Trophoblast cell (in vitro differentiated cells and primary cell): ENCODE measurements at regions not wholly inside any gene's neighbourhood (a gene's known extent, or its start where the extent isn't known, plus 50 kb on each side); places are given as distances from the start of the nearest gene placed in this dataset.

ENCODE experiments used
- DNase-seq, 2 donors: peaks; one replicate each; pipeline ENCODE4 v3.0.0-alpha.2; 2016
- H2AFZ ChIP-seq: 2 replicates; pipeline ENCODE4 v1.6.1; 2013; ENCODE audit warnings: low read length, moderate library complexity, mild to moderate bottlenecking; ENCODE audit not compliant: insufficient read depth, poor library complexity
- H2AK5ac ChIP-seq: 2 replicates; pipeline ENCODE4 v1.6.1; 2013; ENCODE audit warnings: mild to moderate bottlenecking, low read length
- H2BK120ac ChIP-seq: 2 replicates; pipeline ENCODE4 v1.6.1; 2013; ENCODE audit warnings: low read length, mild to moderate bottlenecking, moderate library complexity; ENCODE audit not compliant: insufficient read depth, poor library complexity
- H2BK12ac ChIP-seq: 2 replicates; pipeline ENCODE4 v1.6.1; 2013; ENCODE audit warnings: mild to moderate bottlenecking, low read length, moderate library complexity
- H2BK5ac ChIP-seq: 2 replicates; pipeline ENCODE4 v1.6.1; 2013; ENCODE audit warnings: low read length, low read depth, moderate library complexity, mild to moderate bottlenecking; ENCODE audit not compliant: poor library complexity
- H3K14ac ChIP-seq: 2 replicates; pipeline ENCODE4 v1.6.1; 2013; ENCODE audit warnings: mild to moderate bottlenecking, low read length
- H3K18ac ChIP-seq: 2 replicates; pipeline ENCODE4 v1.6.1; 2013; ENCODE audit warnings: mild to moderate bottlenecking, low read length
- H3K23ac ChIP-seq: 2 replicates; pipeline ENCODE4 v1.6.1; 2013; ENCODE audit warnings: low read length
- H3K27ac ChIP-seq: 2 replicates; pipeline ENCODE4 v1.5.1; 2013; ENCODE audit warnings: low read depth, mild to moderate bottlenecking, inconsistent platforms, low read length, moderate library complexity
- H3K27me3 ChIP-seq: 2 replicates; pipeline ENCODE4 v1.6.1; 2013; ENCODE audit warnings: inconsistent platforms, mild to moderate bottlenecking, low read length, moderate library complexity; ENCODE audit not compliant: insufficient read depth
- H3K36me3 ChIP-seq, 2 experiments: 1 replicate in 1 of 2; 2 replicates in 1 of 2; pipeline ENCODE4 v1.6.1; 2013; ENCODE audit warnings: low read length in 2 of 2, mild to moderate bottlenecking in 2 of 2, moderate library complexity in 1 of 2; ENCODE audit not compliant: insufficient read depth in 2 of 2, control insufficient read depth in 1 of 2
- H3K4ac ChIP-seq: 2 replicates; pipeline ENCODE4 v1.6.1; 2013; ENCODE audit warnings: low read depth, mild to moderate bottlenecking, low read length, moderate library complexity
- H3K4me1 ChIP-seq, 2 experiments: 1 replicate in 1 of 2; 2 replicates in 1 of 2; pipeline ENCODE4 v1.6.1; 2013; ENCODE audit warnings: low read length in 2 of 2, mild to moderate bottlenecking in 2 of 2, moderate library complexity in 1 of 2; ENCODE audit not compliant: insufficient read depth in 2 of 2, control insufficient read depth in 1 of 2
- H3K4me2 ChIP-seq: 2 replicates; pipeline ENCODE4 v1.6.1; 2013; ENCODE audit warnings: inconsistent platforms, mild to moderate bottlenecking, low read length, moderate library complexity
- H3K4me3 ChIP-seq: 2 replicates; pipeline ENCODE4 v1.5.1; 2013; ENCODE audit warnings: mild to moderate bottlenecking, low read depth, low read length, inconsistent platforms
- H3K79me1 ChIP-seq: one replicate; pipeline ENCODE4 v1.6.1; 2013; ENCODE audit warnings: low read length
- H3K79me2 ChIP-seq: 2 replicates; pipeline ENCODE4 v1.6.1; 2013; ENCODE audit warnings: low read length, mild to moderate bottlenecking; ENCODE audit not compliant: control insufficient read depth, insufficient read depth, poor library complexity
- H3K9ac ChIP-seq: 2 replicates; pipeline ENCODE4 v1.6.1; 2013; ENCODE audit warnings: mild to moderate bottlenecking, low read length
- H3K9me3 ChIP-seq: 2 replicates; pipeline ENCODE4 v1.6.1; 2013; ENCODE audit warnings: low read depth, mild to moderate bottlenecking, control low read depth, inconsistent platforms, low read length; ENCODE audit not compliant: insufficient read depth
- H4K12ac ChIP-seq: 2 replicates; pipeline ENCODE4 v1.6.1; 2013; ENCODE audit warnings: low read depth, mild to moderate bottlenecking, low read length, moderate library complexity
- H4K8ac ChIP-seq: 2 replicates; pipeline ENCODE4 v1.6.1; 2013; ENCODE audit warnings: low read depth, mild to moderate bottlenecking, low read length, moderate library complexity
- H4K91ac ChIP-seq: one replicate; pipeline ENCODE4 v1.6.1; 2013; ENCODE audit warnings: low read depth, mild to moderate bottlenecking, low read length, moderate library complexity
- WGBS: extraction: QIAGEN DNeasy Blood & Tissue Kit; methylation state at CpG from one replicate; pipeline ENCODE4 v1.1.7; 2013; ENCODE audit warnings: missing lambda C conversion rate; ENCODE audit not compliant: insufficient read length, insufficient coverage; ENCODE audit errors: extremely low coverage; 5-methylcytosine and 5-hydroxymethylcytosine counted together

GRCh38 chr1:110788673-110789072 is 84.3 kb upstream of the CD53 start:
- Histone ChIP-seq H3K4ac (no peak overlapping the region), H3K27ac (no peak overlapping the region), H3K18ac (no peak overlapping the region), H2AK5ac (no peak overlapping the region), H3K27me3 (no peaks in the 10 kb centered on the region), H2BK12ac (no peak overlapping the region), H3K23ac (no peak overlapping the region), H3K79me1 (no peaks in the 10 kb centered on the region), H3K4me3 (no peak overlapping the region), H2AFZ (no peak overlapping the region), H3K4me1 (no peaks in the 10 kb centered on the region), H4K91ac (no peak overlapping the region), H3K9ac (no peak overlapping the region), H3K79me2 (no peaks in the 10 kb centered on the region), H3K9me3 (peaks cover 8% of the 10 kb centered on the region), H2BK5ac (no peak overlapping the region), H4K8ac (no peak overlapping the region), H4K12ac (no peak overlapping the region), H3K14ac (no peak overlapping the region), H3K4me2 (no peak overlapping the region), H3K36me3 (no peaks in the 10 kb centered on the region), H2BK120ac (no peak overlapping the region)
- no peak for DNase-seq
- WGBS: no CpG with 5 or more reads among the region's 2 CpGs

- H3K23ac ChIP-seq: no peak overlapping the region
- no peak overlapping the region for H3K4me2 ChIP-seq
- no peaks in the 10 kb centered on the region for H3K79me1 ChIP-seq
- no peak overlapping the region for H3K4ac ChIP-seq
- no peak overlapping the region for H3K14ac ChIP-seq
- no peaks in the 10 kb centered on the region for H3K79me2 ChIP-seq
- H3K27ac ChIP-seq: no peak overlapping the region
- no peak overlapping the region for H2AK5ac ChIP-seq
- H4K91ac ChIP-seq: no peak overlapping the region
- no peak overlapping the region for H4K12ac ChIP-seq
- H3K27me3 ChIP-seq: no peaks in the 10 kb centered on the region
- H3K4me1 ChIP-seq: no peaks in the 10 kb centered on the region
- H3K18ac ChIP-seq: no peak overlapping the region
- no CpG with 5 or more reads among the region's 3 CpGs for WGBS
- no peaks in the 10 kb centered on the region for H3K36me3 ChIP-seq
- H4K8ac ChIP-seq: no peak overlapping the region
- H3K4me3 ChIP-seq: no peak overlapping the region
- H3K9me3 ChIP-seq: peaks cover 8% of the 10 kb centered on the region
- no peak overlapping the region for H3K9ac ChIP-seq
- no peak overlapping the region for H2BK12ac ChIP-seq
- no peak for DNase-seq
- no peak overlapping the region for H2BK5ac ChIP-seq
- H2AFZ ChIP-seq: no peak overlapping the region
- H2BK120ac ChIP-seq: no peak overlapping the region
Observed at GRCh38 chr1:110787328-110788071, 85.4 kb upstream of the CD53 start.

DNA sequence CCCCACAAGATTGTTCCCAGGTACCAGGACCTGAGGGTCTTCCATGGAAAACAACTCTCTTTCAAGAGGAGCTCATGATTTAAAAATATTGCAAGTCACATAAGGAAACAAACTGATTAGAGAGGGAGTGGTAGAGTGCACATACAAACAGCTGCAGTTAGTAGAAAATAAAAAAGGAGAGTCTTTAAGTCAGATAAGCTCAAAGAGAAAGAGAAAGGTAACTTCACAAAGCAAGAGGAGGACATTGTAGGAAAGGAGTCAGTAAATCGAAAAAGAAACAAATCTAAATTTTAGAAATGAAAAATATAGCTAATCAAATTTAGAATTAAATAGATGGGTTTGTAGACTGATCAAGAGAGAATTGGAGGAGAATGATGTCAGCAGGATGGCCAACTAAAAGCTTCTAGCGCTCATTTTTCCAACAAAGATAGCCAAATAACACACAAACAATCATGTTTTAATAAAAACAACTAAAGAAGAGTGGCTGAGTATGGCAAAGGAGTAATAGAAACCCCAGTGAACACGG is 86.1 kb upstream of the CD53 start:
- no peak overlapping the region for H4K8ac ChIP-seq
- H3K18ac ChIP-seq: no peak overlapping the region
- no peaks in the 10 kb centered on the region for H3K79me2 ChIP-seq
- no peak overlapping the region for H3K27ac ChIP-seq
- no peak overlapping the region for H2BK120ac ChIP-seq
- H3K4me2 ChIP-seq: no peak overlapping the region
- no peak overlapping the region for H2BK12ac ChIP-seq
- DNase-seq: no peak
- no peak overlapping the region for H3K4me3 ChIP-seq
- H3K23ac ChIP-seq: no peak overlapping the region
- no peak overlapping the region for H3K9ac ChIP-seq
- no peak overlapping the region for H2AK5ac ChIP-seq
- no peaks in the 10 kb centered on the region for H3K4me1 ChIP-seq
- H3K27me3 ChIP-seq: no peaks in the 10 kb centered on the region
- no peak overlapping the region for H4K91ac ChIP-seq
- WGBS: no CpG with 5 or more reads among the region's 3 CpGs
- H2BK5ac ChIP-seq: no peak overlapping the region
- no peak overlapping the region for H4K12ac ChIP-seq
- no peak overlapping the region for H3K14ac ChIP-seq
- H3K79me1 ChIP-seq: no peaks in the 10 kb centered on the region
- no peak overlapping the region for H3K4ac ChIP-seq
- no peaks in the 10 kb centered on the region for H3K36me3 ChIP-seq
- peaks cover 8% of the 10 kb centered on the region for H3K9me3 ChIP-seq
- no peak overlapping the region for H2AFZ ChIP-seq

- no peaks in the 10 kb centered on the region for H3K27me3 ChIP-seq
- H2BK5ac ChIP-seq: no peak overlapping the region
- no peak overlapping the region for H3K4ac ChIP-seq
- no peak overlapping the region for H3K18ac ChIP-seq
- no peak overlapping the region for H3K9ac ChIP-seq
- no peak overlapping the region for H4K12ac ChIP-seq
- H3K27ac ChIP-seq: no peak overlapping the region
- H4K91ac ChIP-seq: no peak overlapping the region
- H3K14ac ChIP-seq: no peak overlapping the region
- no peaks in the 10 kb centered on the region for H3K36me3 ChIP-seq
- H2AFZ ChIP-seq: no peak overlapping the region
- no peak overlapping the region for H2BK120ac ChIP-seq
- no peaks in the 10 kb centered on the region for H3K79me2 ChIP-seq
- H4K8ac ChIP-seq: no peak overlapping the region
- no peak overlapping the region for H3K4me3 ChIP-seq
- no peak overlapping the region for H3K23ac ChIP-seq
- no peak overlapping the region for H2BK12ac ChIP-seq
- no peaks in the 10 kb centered on the region for H3K79me1 ChIP-seq
- DNase-seq: no peak
- no peak overlapping the region for H2AK5ac ChIP-seq
- peaks cover 8% of the 10 kb centered on the region for H3K9me3 ChIP-seq
- no CpG with 5 or more reads among the region's 2 CpGs for WGBS
- H3K4me2 ChIP-seq: no peak overlapping the region
- H3K4me1 ChIP-seq: peaks cover 0 to 2% of the 10 kb centered on the region in 2 experiments
Observed at GRCh38 chr1:110785612-110786011, 87.3 kb upstream of the CD53 start.
